Muscle layer of duodenum (tissue), 2 donors: ENCODE measurements at regions not wholly inside any gene's neighbourhood (a gene's known extent, or its start where the extent isn't known, plus 50 kb on each side); places are given as distances from the start of the nearest gene placed in this dataset.
"Not testable (repeated sequence)": the region's sequence is repeated elsewhere in the genome, so short reads cannot be mapped to it uniquely, and the experiment has no call there.

Source experiments
- H3K27ac ChIP-seq: one replicate; pipeline ENCODE4 v1.7.0; 2013; ENCODE audit warnings: mild to moderate bottlenecking, low read length
- H3K27me3 ChIP-seq: one replicate; pipeline ENCODE4 v1.7.0; 2013; ENCODE audit warnings: low read depth, mild to moderate bottlenecking, control low read depth, low read length
- H3K36me3 ChIP-seq, 2 donors: one replicate each; pipeline ENCODE4 v1.7.0; 2013; ENCODE audit warnings: low read length in 2 of 2, control low read depth in 1 of 2, mild to moderate bottlenecking in 1 of 2; ENCODE audit not compliant: insufficient read depth in 2 of 2, control insufficient read depth in 1 of 2
- H3K4me1 ChIP-seq, 2 donors: one replicate each; pipeline ENCODE4 v1.7.0; 2013; ENCODE audit warnings: low read length in 2 of 2, mild to moderate bottlenecking in 2 of 2, control low read depth in 1 of 2, moderate library complexity in 1 of 2; ENCODE audit not compliant: insufficient read depth in 2 of 2, control insufficient read depth in 1 of 2
- H3K4me3 ChIP-seq, 2 donors: one replicate each; pipeline ENCODE4 v1.7.0; 2013; ENCODE audit warnings: low read length in 2 of 2, low read depth in 1 of 2, mild to moderate bottlenecking in 1 of 2
- H3K9me3 ChIP-seq, 2 donors: one replicate each; pipeline ENCODE4 v1.7.0; 2013; ENCODE audit warnings: low read length in 2 of 2, control low read depth in 1 of 2, mild to moderate bottlenecking in 1 of 2; ENCODE audit not compliant: control insufficient read depth in 1 of 2
- donor health status: healthy.

DNA sequence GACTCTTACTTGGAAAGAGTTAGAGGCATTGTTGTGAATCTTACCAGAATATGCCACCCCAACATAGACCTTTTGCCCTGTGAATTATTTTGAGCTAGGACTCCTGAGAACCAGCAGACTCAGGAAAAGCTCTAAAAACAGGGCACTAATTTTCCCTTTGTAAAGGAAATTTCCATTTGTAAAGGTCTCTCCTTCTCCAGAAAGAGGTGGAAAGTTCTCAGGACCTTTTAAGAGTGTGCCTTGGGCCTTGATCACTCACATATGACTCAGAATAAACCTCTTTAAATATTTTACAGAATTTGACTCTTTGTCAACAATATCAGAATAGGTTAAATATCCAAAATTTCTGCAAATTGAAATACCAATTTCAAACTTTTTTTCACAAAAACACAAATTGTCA lies 721.8 kb upstream of the NCAM2 start:
- Histone ChIP-seq H3K36me3 (no peaks in the 10 kb centered on the region), H3K4me1 (no peaks in the 10 kb centered on the region), H3K27ac (no peak overlapping the region)

DNA sequence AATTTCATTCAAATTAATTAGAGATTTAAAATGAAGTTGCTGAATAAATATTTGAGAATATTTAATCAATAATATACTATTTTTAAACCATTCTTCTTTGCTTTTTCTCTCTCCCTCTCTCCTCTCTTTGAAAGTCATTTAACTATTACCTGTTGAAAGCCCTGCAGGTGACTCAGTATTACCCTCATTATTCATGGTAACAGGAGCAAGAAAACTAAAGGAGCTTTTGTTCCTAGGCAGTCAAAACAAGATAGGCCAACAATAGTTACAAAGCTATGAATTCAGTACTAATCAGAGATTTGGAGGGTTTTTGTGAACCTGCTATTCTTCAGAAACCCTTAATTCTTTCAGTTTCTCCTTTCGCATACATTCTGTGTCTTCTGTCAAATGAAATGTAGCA lies 721.3 kb upstream of the NCAM2 start:
- Histone ChIP-seq H3K27me3 (no peaks in the 10 kb centered on the region), H3K4me3 (no peak overlapping the region), H3K27ac (no peak overlapping the region), H3K4me1 (no peaks in the 10 kb centered on the region), H3K36me3 (no peaks in the 10 kb centered on the region), H3K9me3 (peaks cover 0 to 2% of the 10 kb centered on the region in 2 donors)

More for the DNA sequence above, 721.8 kb upstream of the NCAM2 start:
- H3K27me3 ChIP-seq: no peaks in the 10 kb centered on the region
- peaks cover 0 to 2% of the 10 kb centered on the region in 2 donors for H3K9me3 ChIP-seq
- H3K4me3 ChIP-seq: no peak overlapping the region

DNA sequence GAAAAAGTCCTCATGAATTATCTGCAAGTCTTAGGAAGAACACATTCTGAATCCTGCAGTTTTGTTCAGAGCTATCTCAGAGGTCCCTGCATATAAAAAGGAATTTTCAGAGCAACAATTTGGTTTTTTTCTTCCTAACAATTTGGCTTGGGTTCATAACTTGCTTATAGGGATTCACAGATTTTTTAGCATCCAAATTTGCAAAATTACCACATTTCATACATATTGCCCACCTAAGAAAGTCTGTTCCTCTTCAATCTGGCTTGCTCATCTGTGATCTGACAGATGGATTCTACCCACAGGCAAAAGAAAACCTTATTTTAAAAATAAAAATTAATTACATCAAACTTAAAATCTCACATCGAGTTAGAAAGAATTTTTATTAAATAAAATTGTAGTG lies 714.4 kb upstream of the NCAM2 start:
- no peaks in the 10 kb centered on the region for H3K36me3 ChIP-seq
- H3K4me3 ChIP-seq: no peak overlapping the region
- H3K27me3 ChIP-seq: no peaks in the 10 kb centered on the region
- H3K4me1 ChIP-seq: no peaks in the 10 kb centered on the region
- no peaks in the 10 kb centered on the region for H3K9me3 ChIP-seq
- no peak overlapping the region for H3K27ac ChIP-seq

DNA sequence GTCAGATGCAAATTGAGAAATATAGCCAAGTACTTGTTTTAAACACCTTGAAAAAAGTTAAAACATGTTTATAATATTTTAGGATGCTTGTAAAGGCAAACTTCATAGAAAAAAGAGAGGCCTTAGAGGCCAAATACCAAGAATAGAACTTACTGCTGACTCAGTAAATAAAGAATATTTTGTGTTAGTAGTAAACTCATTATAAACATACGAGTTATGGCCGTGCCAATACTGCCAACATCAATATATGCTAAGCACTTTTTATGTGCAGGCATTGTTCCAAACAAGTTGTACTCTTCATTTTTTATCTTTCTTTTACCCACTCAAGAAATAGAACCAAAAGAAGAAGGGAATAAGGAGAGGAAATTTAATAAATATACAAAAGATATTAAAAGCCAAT lies 705.9 kb upstream of the NCAM2 start:
- Histone ChIP-seq H3K4me3 (no peak overlapping the region), H3K4me1 (no peaks in the 10 kb centered on the region), H3K27me3 (no peaks in the 10 kb centered on the region), H3K27ac (no peak overlapping the region), H3K9me3 (no peaks in the 10 kb centered on the region), H3K36me3 (no peaks in the 10 kb centered on the region)

DNA sequence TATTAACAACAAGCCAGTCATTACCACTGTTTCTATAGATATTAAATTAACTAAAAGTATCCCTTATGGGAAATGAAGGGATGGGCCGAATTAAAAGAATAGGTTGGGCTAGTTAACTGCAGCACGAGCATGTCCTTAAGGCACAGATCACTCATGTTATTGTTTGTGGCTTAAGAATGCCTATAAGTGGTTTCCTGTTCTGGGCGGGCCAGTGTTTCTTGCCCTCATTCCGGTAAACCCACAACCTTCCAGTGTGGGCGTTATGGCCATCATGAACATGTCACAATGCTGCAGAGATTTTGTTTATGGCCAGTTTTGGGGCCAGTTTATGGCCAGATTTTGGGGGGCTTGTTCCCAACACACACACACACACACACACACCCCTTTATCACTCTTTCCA lies 705.4 kb upstream of the NCAM2 start:
- not testable (repeated sequence) for H3K36me3 ChIP-seq, H3K4me1 ChIP-seq, H3K27me3 ChIP-seq, H3K4me3 ChIP-seq, H3K27ac ChIP-seq, H3K9me3 ChIP-seq

DNA sequence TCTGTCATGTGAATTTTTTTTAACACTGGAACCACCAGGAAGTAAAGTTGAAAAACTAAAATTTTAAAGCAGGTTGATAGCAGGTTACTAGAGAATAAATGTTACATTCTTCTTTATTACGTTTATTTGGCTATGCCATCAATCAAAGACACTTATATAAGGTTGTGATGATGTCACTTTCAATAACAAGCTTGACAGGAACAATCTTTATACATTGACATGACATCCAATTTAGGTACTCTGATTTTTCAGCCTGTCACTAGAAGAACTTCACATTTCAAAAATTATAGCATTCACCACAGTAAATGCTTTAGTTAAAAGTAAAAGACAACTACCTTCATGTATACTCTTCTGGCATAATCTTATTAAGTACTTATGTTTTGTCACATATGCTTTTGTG lies 696.8 kb upstream of the NCAM2 start:
- Histone ChIP-seq H3K27me3 (no peaks in the 10 kb centered on the region), H3K36me3 (no peaks in the 10 kb centered on the region), H3K4me3 (no peak overlapping the region), H3K9me3 (no peaks in the 10 kb centered on the region), H3K4me1 (no peaks in the 10 kb centered on the region), H3K27ac (no peak overlapping the region)

DNA sequence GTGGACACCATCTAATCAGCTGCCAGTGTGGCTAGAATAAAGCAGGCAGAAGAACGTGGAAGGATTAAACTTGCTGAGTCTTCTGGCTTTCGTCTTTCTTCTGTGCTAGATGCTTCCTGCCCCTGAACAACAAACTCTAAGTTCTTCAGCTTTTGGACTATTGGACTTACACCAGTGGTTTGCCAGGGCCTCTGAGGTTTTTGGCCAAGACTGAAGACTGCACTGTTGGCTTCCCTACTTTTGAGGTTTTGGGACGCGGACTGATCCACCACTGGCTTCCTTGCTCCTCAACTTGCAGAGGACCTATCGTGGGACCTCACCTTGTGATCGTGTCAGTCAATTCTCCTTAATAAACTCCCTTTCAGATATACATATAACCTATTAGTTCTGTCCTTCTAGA lies 696.1 kb upstream of the NCAM2 start:
- no peaks in the 10 kb centered on the region for H3K27me3 ChIP-seq
- no peaks in the 10 kb centered on the region for H3K36me3 ChIP-seq
- no peaks in the 10 kb centered on the region for H3K9me3 ChIP-seq
- H3K27ac ChIP-seq: no peak overlapping the region
- no peaks in the 10 kb centered on the region for H3K4me1 ChIP-seq
- H3K4me3 ChIP-seq: no peak overlapping the region

DNA sequence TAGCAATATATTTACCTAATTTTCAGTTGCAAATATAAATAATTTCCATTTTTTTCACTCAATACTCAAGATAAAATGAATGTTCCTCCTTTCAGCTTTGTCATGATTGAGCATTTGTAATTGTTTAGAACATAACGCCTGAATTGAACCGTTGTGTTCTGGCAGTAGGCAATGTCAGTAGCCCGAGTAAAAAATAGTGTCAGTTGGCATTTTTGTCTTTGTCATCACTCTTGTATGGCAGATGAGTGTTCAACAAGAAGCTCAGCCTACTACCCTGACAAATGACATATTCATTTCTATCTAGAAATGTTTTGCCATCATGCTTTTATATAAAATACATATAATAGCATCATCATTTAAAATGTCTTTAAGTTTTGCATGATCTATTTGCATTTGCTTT lies 691.4 kb upstream of the NCAM2 start:
- Histone ChIP-seq H3K27ac (no peak overlapping the region), H3K4me3 (no peak overlapping the region), H3K27me3 (no peaks in the 10 kb centered on the region), H3K9me3 (no peaks in the 10 kb centered on the region), H3K36me3 (no peaks in the 10 kb centered on the region), H3K4me1 (no peaks in the 10 kb centered on the region)

DNA sequence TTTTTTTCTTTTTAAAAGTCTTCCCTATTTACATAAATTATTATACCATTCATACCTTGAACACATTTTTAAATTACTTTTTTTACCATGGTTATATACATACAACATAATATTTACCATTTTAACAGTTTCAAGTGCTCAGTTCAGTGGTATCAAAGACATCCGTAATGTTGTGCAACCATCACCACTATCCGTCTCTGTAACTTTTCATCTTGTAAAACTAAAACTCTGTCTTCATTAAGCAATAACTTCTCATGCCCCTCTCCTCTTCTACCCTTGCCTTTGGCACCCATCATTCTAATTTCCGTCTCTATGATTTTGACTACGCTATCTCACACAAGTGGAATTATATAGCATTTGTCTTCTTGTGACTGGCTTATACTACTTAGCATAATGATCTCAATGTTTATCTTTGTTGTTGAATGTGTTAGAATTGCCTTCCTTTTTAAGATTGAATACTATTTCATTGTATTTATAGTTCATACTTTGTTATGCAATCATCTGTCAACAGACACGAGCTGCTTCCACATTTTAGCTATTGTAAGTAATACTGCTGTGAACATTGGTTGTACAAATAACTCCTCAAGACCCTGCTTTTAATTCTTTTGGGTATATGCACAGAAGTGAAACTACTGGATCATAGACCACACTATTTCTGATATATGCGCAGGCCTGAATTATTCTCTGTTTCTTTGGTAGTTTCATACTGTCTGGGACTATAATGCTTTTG lies 689.5 kb upstream of the NCAM2 start:
- H3K36me3 ChIP-seq: no peaks in the 10 kb centered on the region

DNA sequence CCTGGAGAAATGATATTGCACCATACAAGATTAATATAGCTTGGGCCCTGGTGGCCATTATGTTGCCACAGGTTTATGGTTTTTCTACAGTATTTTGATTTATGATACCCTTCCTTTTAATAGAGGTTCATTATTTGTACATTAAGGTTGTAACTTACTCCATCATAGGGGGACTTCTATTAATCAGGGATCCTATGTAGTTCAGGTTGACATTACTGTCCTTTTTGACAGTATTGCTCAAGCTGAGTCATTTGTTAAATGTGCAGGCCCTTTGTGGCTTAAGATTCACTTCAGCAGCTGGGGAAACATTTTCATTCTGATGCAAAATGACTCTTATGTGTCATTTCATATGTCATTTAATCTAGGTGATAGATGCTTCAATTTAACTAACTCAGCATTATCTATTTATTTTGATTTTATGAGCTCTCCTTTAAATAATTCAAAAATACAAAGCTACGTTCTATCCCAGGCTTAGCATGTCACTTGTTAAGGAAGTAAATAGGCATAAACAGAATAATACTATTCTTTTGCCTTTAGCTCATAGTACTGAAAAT lies 686.9 kb upstream of the NCAM2 start:
- Histone ChIP-seq H3K4me1 (no peaks in the 10 kb centered on the region), H3K27ac (no peak overlapping the region), H3K9me3 (peaks cover 0 to 4% of the 10 kb centered on the region in 2 donors), H3K4me3 (no peak overlapping the region), H3K27me3 (no peaks in the 10 kb centered on the region), H3K36me3 (no peaks in the 10 kb centered on the region)

More for the DNA sequence above, 689.5 kb upstream of the NCAM2 start:
- H3K9me3 ChIP-seq: no peaks in the 10 kb centered on the region
- no peaks in the 10 kb centered on the region for H3K27me3 ChIP-seq
- no peak overlapping the region for H3K4me3 ChIP-seq
- no peak overlapping the region for H3K27ac ChIP-seq
- no peaks in the 10 kb centered on the region for H3K4me1 ChIP-seq

DNA sequence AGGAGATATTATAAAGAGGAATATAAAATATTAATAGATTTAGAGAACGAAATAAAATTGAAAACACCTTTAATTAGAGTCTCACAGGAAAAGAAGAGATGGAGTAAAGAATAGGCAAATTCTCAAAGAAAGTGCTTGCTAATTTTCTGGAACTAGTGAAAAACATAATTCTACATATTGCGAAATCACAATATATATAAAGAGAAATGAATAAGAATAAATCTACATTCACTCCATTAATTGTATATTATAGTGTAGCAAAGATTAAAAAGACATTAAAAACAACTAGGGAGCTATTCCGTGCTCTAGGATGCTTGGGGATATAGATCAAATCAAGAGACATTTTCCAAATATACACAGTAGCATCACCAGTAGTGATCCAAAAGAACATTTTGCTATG lies 685.2 kb upstream of the NCAM2 start:
- no peaks in the 10 kb centered on the region for H3K36me3 ChIP-seq
- no peak overlapping the region for H3K4me3 ChIP-seq
- no peaks in the 10 kb centered on the region for H3K27me3 ChIP-seq
- H3K9me3 ChIP-seq: peaks cover 0 to 4% of the 10 kb centered on the region in 2 donors
- no peak overlapping the region for H3K27ac ChIP-seq
- H3K4me1 ChIP-seq: no peaks in the 10 kb centered on the region

DNA sequence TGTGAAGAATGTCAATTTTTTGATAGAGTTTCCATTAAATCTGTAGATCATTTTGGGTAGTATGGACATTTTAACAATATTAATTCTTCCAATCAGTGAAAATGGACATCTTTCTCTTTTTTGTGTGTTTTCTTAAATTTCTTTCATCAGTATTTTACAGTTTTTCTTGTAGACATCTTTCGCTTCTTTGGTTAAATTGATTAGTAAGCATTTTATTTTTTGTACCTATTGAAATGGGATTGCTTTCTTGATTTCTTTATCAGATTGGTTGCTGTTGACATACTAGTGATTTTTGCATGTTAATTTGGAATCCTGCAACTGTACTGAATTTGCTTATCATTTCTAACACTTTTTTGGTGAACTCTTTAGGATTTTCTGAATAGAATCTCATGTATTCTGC lies 683.2 kb upstream of the NCAM2 start:
- H3K27me3 ChIP-seq: no peaks in the 10 kb centered on the region
- H3K36me3 ChIP-seq: no peaks in the 10 kb centered on the region
- peaks cover 0 to 4% of the 10 kb centered on the region in 2 donors for H3K9me3 ChIP-seq
- H3K4me1 ChIP-seq: no peaks in the 10 kb centered on the region
- H3K4me3 ChIP-seq: no peak overlapping the region
- H3K27ac ChIP-seq: no peak overlapping the region
